HG02981 (cell line): ENCODE measurements at regions not wholly inside any gene's neighbourhood (a gene's known extent, or its start where the extent isn't known, plus 50 kb on each side); places are given as distances from the start of the nearest gene placed in this dataset.

Experiments used
- ATAC-seq: cut with Tn5 transposase; IDR thresholded peaks from one replicate; pipeline ENCODE4 v1.9.1; 2021; ENCODE audit warnings: mild to moderate bottlenecking, moderate library complexity; ENCODE audit not compliant: unreplicated experiment

GRCh38 chr2:12594590-12594989 lies 122.1 kb upstream of the TRIB2 start:
- ATAC-seq = no peak

- no peak for ATAC-seq
These were observed 120.0 kb upstream of the TRIB2 start for GRCh38 chr2:12596771-12597170.

- ATAC-seq = no peak
These were observed 119.1 kb upstream of the TRIB2 start for GRCh38 chr2:12597610-12598009.

- no peak for ATAC-seq
These were observed 114.1 kb upstream of the TRIB2 start for GRCh38 chr2:12602661-12603060.

GRCh38 chr2:12603781-12604295 lies 112.9 kb upstream of the TRIB2 start:
- ATAC-seq = no peak

GRCh38 chr2:12604341-12604740 lies 112.4 kb upstream of the TRIB2 start:
- no peak for ATAC-seq

- ATAC-seq = no peak
These were observed 111.4 kb upstream of the TRIB2 start for GRCh38 chr2:12605366-12605765.

GRCh38 chr2:12605936-12606335 lies 110.8 kb upstream of the TRIB2 start:
- no peak for ATAC-seq

- ATAC-seq = no peak
These were observed 110.2 kb upstream of the TRIB2 start for GRCh38 chr2:12606472-12607000.

- ATAC-seq = no peak
These were observed 108.8 kb upstream of the TRIB2 start for GRCh38 chr2:12607971-12608370.

GRCh38 chr2:12610314-12610713 lies 106.4 kb upstream of the TRIB2 start:
- no peak for ATAC-seq

- no peak for ATAC-seq
These were observed 104.6 kb upstream of the TRIB2 start for GRCh38 chr2:12612168-12612567.

- no peak for ATAC-seq
These were observed 104.1 kb upstream of the TRIB2 start for GRCh38 chr2:12612671-12613070.

GRCh38 chr2:12613137-12613835 lies 103.5 kb upstream of the TRIB2 start:
- ATAC-seq = no peak

GRCh38 chr2:12615509-12615908 lies 101.2 kb upstream of the TRIB2 start:
- no peak for ATAC-seq

GRCh38 chr2:12616456-12617156 lies 100.1 kb upstream of the TRIB2 start:
- ATAC-seq = no peak

- no peak for ATAC-seq
These were observed 99.4 kb upstream of the TRIB2 start for GRCh38 chr2:12617366-12617765.

GRCh38 chr2:12617853-12618252 lies 98.9 kb upstream of the TRIB2 start:
- no peak for ATAC-seq

GRCh38 chr2:12618576-12618975 lies 98.2 kb upstream of the TRIB2 start:
- ATAC-seq = no peak

GRCh38 chr2:12619975-12620374 lies 96.8 kb upstream of the TRIB2 start:
- no peak for ATAC-seq

GRCh38 chr2:12620759-12621158 lies 96.0 kb upstream of the TRIB2 start:
- ATAC-seq = no peak

- no peak for ATAC-seq
These were observed 93.7 kb upstream of the TRIB2 start for GRCh38 chr2:12623051-12623450.
